ENCODE measurements at regions not wholly inside any gene's neighbourhood (a gene's known extent, or its start where the extent isn't known, plus 50 kb on each side); places are given as distances from the start of the nearest gene placed in this dataset.

GRCh38 chr16:5502467-5502869 is 404.9 kb upstream of the EEF2KMT start:
- TF ChIP-seq, protein P1, sequence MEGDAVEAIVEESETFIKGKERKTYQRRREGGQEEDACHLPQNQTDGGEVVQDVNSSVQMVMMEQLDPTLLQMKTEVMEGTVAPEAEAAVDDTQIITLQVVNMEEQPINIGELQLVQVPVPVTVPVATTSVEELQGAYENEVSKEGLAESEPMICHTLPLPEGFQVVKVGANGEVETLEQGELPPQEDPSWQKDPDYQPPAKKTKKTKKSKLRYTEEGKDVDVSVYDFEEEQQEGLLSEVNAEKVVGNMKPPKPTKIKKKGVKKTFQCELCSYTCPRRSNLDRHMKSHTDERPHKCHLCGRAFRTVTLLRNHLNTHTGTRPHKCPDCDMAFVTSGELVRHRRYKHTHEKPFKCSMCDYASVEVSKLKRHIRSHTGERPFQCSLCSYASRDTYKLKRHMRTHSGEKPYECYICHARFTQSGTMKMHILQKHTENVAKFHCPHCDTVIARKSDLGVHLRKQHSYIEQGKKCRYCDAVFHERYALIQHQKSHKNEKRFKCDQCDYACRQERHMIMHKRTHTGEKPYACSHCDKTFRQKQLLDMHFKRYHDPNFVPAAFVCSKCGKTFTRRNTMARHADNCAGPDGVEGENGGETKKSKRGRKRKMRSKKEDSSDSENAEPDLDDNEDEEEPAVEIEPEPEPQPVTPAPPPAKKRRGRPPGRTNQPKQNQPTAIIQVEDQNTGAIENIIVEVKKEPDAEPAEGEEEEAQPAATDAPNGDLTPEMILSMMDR (IDR thresholded peaks at IDR 0.05 in 2 of 3, conservative IDR thresholded peaks at IDR 0.05 in 1 of 3; ENCODE audit: borderline replicate concordance in 1 of 3, insufficient read depth in 1 of 3, low read depth in 2 of 3, low read length in 2 of 3): peak; percentile 22 to 53 (median 35); a peak in 5 of 6 replicates
- no peak for TF ChIP-seq POLR2AphosphoS5 (IDR thresholded peaks at IDR 0.05; ENCODE audit: low read depth, low read length)
- TF ChIP-seq POLR2A (IDR thresholded peaks at IDR 0.05; ENCODE audit: borderline replicate concordance, extremely low read depth, insufficient read depth, insufficient read length): no peak
- no peak for TF ChIP-seq ELF1 (IDR thresholded peaks at IDR 0.05; ENCODE audit: borderline replicate concordance, low read depth)
- no peak for TF ChIP-seq SP1 (IDR thresholded peaks at IDR 0.05; ENCODE audit: low read depth)
- TF ChIP-seq EZH2 (IDR thresholded peaks at IDR 0.05): no peak
- no peak for TF ChIP-seq REST (IDR thresholded peaks at IDR 0.05; ENCODE audit: low read depth)
- TF ChIP-seq SIN3A (IDR thresholded peaks at IDR 0.05; ENCODE audit: low read depth): no peak
- TF ChIP-seq EZH2phosphoT487 (IDR thresholded peaks at IDR 0.05; ENCODE audit: borderline replicate concordance): no peak
